ENCODE measurements at regions not wholly inside any gene's neighbourhood (a gene's known extent, or its start where the extent isn't known, plus 50 kb on each side); places are given as distances from the start of the nearest gene placed in this dataset.

DNA sequence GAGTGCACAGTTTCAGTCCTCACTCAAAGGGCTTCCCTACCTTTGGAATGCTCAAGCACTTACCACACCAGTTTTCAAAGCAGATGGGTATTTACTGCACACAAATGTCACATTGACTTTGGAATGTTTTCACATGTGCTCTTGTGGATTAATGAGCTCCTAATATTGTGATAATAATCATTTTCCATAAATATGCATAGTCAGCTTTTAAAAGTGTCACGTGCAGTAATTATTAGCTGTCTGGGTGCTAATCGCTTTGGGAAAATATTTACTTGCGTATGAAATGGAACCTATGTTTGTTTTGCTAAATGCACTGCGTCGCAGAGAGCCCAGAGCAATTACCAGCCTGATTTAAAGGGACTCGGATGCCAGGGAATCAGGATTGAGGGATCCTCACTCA, 229.3 kb downstream of the SMAD2 start:
- H3K79me2 ChIP-seq (replicated peaks; ENCODE audit: insufficient read depth), result no peaks in the 10 kb centered on the region
- DNase-seq (ENCODE audit: low spot score) (no peak), ATAC-seq (no peak)
- H3K9me3 Mint-ChIP-seq, result no peaks in the 10 kb centered on the region
- H3K27ac Mint-ChIP-seq, result no peak overlapping the region
- no peak overlapping the region for H3K4me3 Mint-ChIP-seq
- no peaks in the 10 kb centered on the region for H3K27me3 ChIP-seq (ENCODE audit: insufficient read depth)
- H3K4me2 ChIP-seq, result no peak overlapping the region
- H3K4me1 Mint-ChIP-seq, result no peaks in the 10 kb centered on the region; the same call in 2 of the 3 replicates
- no peaks in the 10 kb centered on the region for H3K36me3 ChIP-seq (ENCODE audit: insufficient read depth)
- no peaks in the 10 kb centered on the region for H3K4me1 ChIP-seq (ENCODE audit: insufficient read depth)
- H3K4me3 ChIP-seq, result no peak overlapping the region
- TF ChIP-seq ZNF114 (CRISPR knock-in tag; IDR thresholded peaks at IDR 0.05), result no peak
- no peak for TF ChIP-seq NANOG (IDR thresholded peaks at IDR 0.05; ENCODE audit: borderline replicate concordance)
- TF ChIP-seq ZNF331 (CRISPR knock-in tag; IDR thresholded peaks at IDR 0.05; ENCODE audit: low read depth), result no peak
- no peak for TF ChIP-seq ETS1 (IDR thresholded peaks at IDR 0.05)
- TF ChIP-seq REST (IDR thresholded peaks at IDR 0.05; ENCODE audit: unreplicated experiment), result no peak
- 0 out of 2 replicates have a peak overlapping the region, but pooled peaks have one; percentile 80 for H2AFZ ChIP-seq
- H3K27ac ChIP-seq (ENCODE audit: low read depth), result no peak overlapping the region
- H3K36me3 Mint-ChIP-seq (ENCODE audit: low read depth), result no peaks in the 10 kb centered on the region
- peaks cover 1% of the 10 kb centered on the region for H3K27me3 Mint-ChIP-seq (ENCODE audit: insufficient read depth, low read depth, poor library complexity)
- H3K9me2 ChIP-seq (ENCODE audit: insufficient read depth), result no peaks in the 10 kb centered on the region
- H3F3A ChIP-seq (replicated peaks; ENCODE audit: low read depth), result no peaks in the 10 kb centered on the region
- H4K20me1 ChIP-seq (replicated peaks; ENCODE audit: insufficient read depth), result no peaks in the 10 kb centered on the region

GRCh38 chr18:47696870-47697269, 233.6 kb downstream of the SMAD2 start:
- H4K20me1 ChIP-seq (replicated peaks; ENCODE audit: insufficient read depth), result no peaks in the 10 kb centered on the region
- no peaks in the 10 kb centered on the region for H3F3A ChIP-seq (replicated peaks; ENCODE audit: low read depth)
- no peaks in the 10 kb centered on the region for H3K79me2 ChIP-seq (replicated peaks; ENCODE audit: insufficient read depth)
- no peaks in the 10 kb centered on the region for H3K9me2 ChIP-seq (ENCODE audit: insufficient read depth)
- no peaks in the 10 kb centered on the region for H3K36me3 Mint-ChIP-seq (ENCODE audit: low read depth)
- DNase-seq (ENCODE audit: low spot score) (no peak), ATAC-seq (no peak)
- H3K27ac Mint-ChIP-seq, result no peak overlapping the region
- H3K27me3 Mint-ChIP-seq (ENCODE audit: insufficient read depth, low read depth, poor library complexity), result peaks cover 1% of the 10 kb centered on the region
- no peak overlapping the region for H3K4me3 ChIP-seq
- no peaks in the 10 kb centered on the region; the same call in 2 of the 3 replicates for H3K4me1 Mint-ChIP-seq
- H3K4me3 Mint-ChIP-seq, result no peak overlapping the region
- H3K4me1 ChIP-seq (ENCODE audit: insufficient read depth), result no peaks in the 10 kb centered on the region
- no peaks in the 10 kb centered on the region for H3K36me3 ChIP-seq (ENCODE audit: insufficient read depth)
- H3K9me3 Mint-ChIP-seq, result no peaks in the 10 kb centered on the region
- H3K27me3 ChIP-seq (ENCODE audit: insufficient read depth), result no peaks in the 10 kb centered on the region
- no peak overlapping the region for H3K4me2 ChIP-seq
- H3K27ac ChIP-seq (ENCODE audit: low read depth), result no peak overlapping the region
- no peak overlapping the region for H2AFZ ChIP-seq
- TF ChIP-seq ZNF114 (CRISPR knock-in tag; IDR thresholded peaks at IDR 0.05), result no peak
- TF ChIP-seq, protein P1, sequence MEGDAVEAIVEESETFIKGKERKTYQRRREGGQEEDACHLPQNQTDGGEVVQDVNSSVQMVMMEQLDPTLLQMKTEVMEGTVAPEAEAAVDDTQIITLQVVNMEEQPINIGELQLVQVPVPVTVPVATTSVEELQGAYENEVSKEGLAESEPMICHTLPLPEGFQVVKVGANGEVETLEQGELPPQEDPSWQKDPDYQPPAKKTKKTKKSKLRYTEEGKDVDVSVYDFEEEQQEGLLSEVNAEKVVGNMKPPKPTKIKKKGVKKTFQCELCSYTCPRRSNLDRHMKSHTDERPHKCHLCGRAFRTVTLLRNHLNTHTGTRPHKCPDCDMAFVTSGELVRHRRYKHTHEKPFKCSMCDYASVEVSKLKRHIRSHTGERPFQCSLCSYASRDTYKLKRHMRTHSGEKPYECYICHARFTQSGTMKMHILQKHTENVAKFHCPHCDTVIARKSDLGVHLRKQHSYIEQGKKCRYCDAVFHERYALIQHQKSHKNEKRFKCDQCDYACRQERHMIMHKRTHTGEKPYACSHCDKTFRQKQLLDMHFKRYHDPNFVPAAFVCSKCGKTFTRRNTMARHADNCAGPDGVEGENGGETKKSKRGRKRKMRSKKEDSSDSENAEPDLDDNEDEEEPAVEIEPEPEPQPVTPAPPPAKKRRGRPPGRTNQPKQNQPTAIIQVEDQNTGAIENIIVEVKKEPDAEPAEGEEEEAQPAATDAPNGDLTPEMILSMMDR (conservative IDR thresholded peaks at IDR 0.05; ENCODE audit: low read depth in 2 of 2), result no peak
- TF ChIP-seq JUNB (IDR thresholded peaks at IDR 0.05; ENCODE audit: unreplicated experiment), result no peak
- TF ChIP-seq EZH2phosphoT487 (IDR thresholded peaks at IDR 0.05; ENCODE audit: unreplicated experiment), result no peak
- TF ChIP-seq, protein P2, sequence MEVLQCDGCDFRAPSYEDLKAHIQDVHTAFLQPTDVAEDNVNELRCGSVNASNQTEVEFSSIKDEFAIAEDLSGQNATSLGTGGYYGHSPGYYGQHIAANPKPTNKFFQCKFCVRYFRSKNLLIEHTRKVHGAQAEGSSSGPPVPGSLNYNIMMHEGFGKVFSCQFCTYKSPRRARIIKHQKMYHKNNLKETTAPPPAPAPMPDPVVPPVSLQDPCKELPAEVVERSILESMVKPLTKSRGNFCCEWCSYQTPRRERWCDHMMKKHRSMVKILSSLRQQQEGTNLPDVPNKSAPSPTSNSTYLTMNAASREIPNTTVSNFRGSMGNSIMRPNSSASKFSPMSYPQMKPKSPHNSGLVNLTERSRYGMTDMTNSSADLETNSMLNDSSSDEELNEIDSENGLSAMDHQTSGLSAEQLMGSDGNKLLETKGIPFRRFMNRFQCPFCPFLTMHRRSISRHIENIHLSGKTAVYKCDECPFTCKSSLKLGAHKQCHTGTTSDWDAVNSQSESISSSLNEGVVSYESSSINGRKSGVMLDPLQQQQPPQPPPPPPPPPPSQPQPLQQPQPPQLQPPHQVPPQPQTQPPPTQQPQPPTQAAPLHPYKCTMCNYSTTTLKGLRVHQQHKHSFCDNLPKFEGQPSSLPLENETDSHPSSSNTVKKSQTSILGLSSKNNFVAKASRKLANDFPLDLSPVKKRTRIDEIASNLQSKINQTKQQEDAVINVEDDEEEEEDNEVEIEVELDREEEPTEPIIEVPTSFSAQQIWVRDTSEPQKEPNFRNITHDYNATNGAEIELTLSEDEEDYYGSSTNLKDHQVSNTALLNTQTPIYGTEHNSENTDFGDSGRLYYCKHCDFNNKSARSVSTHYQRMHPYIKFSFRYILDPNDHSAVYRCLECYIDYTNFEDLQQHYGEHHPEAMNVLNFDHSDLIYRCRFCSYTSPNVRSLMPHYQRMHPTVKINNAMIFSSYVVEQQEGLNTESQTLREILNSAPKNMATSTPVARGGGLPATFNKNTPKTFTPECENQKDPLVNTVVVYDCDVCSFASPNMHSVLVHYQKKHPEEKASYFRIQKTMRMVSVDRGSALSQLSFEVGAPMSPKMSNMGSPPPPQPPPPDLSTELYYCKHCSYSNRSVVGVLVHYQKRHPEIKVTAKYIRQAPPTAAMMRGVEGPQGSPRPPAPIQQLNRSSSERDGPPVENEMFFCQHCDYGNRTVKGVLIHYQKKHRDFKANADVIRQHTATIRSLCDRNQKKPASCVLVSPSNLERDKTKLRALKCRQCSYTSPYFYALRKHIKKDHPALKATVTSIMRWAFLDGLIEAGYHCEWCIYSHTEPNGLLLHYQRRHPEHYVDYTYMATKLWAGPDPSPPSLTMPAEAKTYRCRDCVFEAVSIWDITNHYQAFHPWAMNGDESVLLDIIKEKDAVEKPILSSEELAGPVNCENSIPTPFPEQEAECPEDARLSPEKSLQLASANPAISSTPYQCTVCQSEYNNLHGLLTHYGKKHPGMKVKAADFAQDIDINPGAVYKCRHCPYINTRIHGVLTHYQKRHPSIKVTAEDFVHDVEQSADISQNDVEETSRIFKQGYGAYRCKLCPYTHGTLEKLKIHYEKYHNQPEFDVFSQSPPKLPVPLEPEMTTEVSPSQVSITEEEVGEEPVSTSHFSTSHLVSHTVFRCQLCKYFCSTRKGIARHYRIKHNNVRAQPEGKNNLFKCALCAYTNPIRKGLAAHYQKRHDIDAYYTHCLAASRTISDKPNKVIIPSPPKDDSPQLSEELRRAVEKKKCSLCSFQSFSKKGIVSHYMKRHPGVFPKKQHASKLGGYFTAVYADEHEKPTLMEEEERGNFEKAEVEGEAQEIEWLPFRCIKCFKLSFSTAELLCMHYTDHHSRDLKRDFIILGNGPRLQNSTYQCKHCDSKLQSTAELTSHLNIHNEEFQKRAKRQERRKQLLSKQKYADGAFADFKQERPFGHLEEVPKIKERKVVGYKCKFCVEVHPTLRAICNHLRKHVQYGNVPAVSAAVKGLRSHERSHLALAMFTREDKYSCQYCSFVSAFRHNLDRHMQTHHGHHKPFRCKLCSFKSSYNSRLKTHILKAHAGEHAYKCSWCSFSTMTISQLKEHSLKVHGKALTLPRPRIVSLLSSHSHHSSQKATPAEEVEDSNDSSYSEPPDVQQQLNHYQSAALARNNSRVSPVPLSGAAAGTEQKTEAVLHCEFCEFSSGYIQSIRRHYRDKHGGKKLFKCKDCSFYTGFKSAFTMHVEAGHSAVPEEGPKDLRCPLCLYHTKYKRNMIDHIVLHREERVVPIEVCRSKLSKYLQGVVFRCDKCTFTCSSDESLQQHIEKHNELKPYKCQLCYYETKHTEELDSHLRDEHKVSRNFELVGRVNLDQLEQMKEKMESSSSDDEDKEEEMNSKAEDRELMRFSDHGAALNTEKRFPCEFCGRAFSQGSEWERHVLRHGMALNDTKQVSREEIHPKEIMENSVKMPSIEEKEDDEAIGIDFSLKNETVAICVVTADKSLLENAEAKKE (CRISPR knock-in tag; IDR thresholded peaks at IDR 0.05), result no peak
- TF ChIP-seq CREB1 (CRISPR knock-in tag; IDR thresholded peaks at IDR 0.05; ENCODE audit: low read depth), result no peak
